NT2/D1 (cell line): ENCODE measurements at regions not wholly inside any gene's neighbourhood (a gene's known extent, or its start where the extent isn't known, plus 50 kb on each side); places are given as distances from the start of the nearest gene placed in this dataset.

Source experiments
- SUZ12 ChIP-seq: IDR thresholded peaks from 2 replicates; pipeline ENCODE4 v1.6.1; 2011; ENCODE audit not compliant: insufficient read length, insufficient read depth; ENCODE audit errors: extremely low read depth
- YY1 ChIP-seq: IDR thresholded peaks from 2 replicates; pipeline ENCODE4 v1.6.1; 2011; ENCODE audit not compliant: insufficient read length, insufficient read depth

GRCh38 chr15:72936691-72937679 lies 115.3 kb upstream of the NEO1 start:
- TF ChIP-seq SUZ12 (no peak), YY1 (no peak)
